HG03097 (cell line): ENCODE measurements at regions not wholly inside any gene's neighbourhood (a gene's known extent, or its start where the extent isn't known, plus 50 kb on each side); places are given as distances from the start of the nearest gene placed in this dataset.
"Not testable (repeated sequence)": the region's sequence is repeated elsewhere in the genome, so short reads cannot be mapped to it uniquely, and the experiment has no call there.

ENCODE experiments used
- ATAC-seq: cut with Tn5 transposase; IDR thresholded peaks from one replicate; pipeline ENCODE4 v1.9.1; 2021; ENCODE audit not compliant: unreplicated experiment, low FRiP score

GRCh38 chr1:157272729-157273524, 134.7 kb upstream of the ETV3 start:
- ATAC-seq: no peak

GRCh38 chr1:157272264-157272663, 134.1 kb upstream of the ETV3 start:
- ATAC-seq: no peak

GRCh38 chr1:157270705-157271274, 132.6 kb upstream of the ETV3 start:
- ATAC-seq: no peak

- peak; percentile 68 for ATAC-seq
Measured at GRCh38 chr1:157269656-157270375, 131.6 kb upstream of the ETV3 start.

- ATAC-seq: no peak
Measured at GRCh38 chr1:157262891-157263290, 124.7 kb upstream of the ETV3 start.

- ATAC-seq: no peak
Measured at GRCh38 chr1:157262422-157262821, 124.2 kb upstream of the ETV3 start.

GRCh38 chr1:157255891-157256290, 117.7 kb upstream of the ETV3 start:
- not testable (repeated sequence) for ATAC-seq

GRCh38 chr1:157254183-157254582, 116.0 kb upstream of the ETV3 start:
- not testable (repeated sequence) for ATAC-seq

- no peak for ATAC-seq
Measured at GRCh38 chr1:157252473-157252872, 114.3 kb upstream of the ETV3 start.

GRCh38 chr1:157249739-157250138, 111.5 kb upstream of the ETV3 start:
- no peak for ATAC-seq

- no peak for ATAC-seq
Measured at GRCh38 chr1:157249326-157249725, 111.1 kb upstream of the ETV3 start.

- ATAC-seq: not testable (repeated sequence)
Measured at GRCh38 chr1:157247764-157248049, 109.5 kb upstream of the ETV3 start.

GRCh38 chr1:157247005-157247763, 109.0 kb upstream of the ETV3 start:
- ATAC-seq: no peak

GRCh38 chr1:157245823-157246222, 107.6 kb upstream of the ETV3 start:
- ATAC-seq: no peak

- no peak for ATAC-seq
Measured at GRCh38 chr1:157241185-157241538, 103.0 kb upstream of the ETV3 start.

GRCh38 chr1:157240495-157241184, 102.4 kb upstream of the ETV3 start:
- ATAC-seq: no peak

- ATAC-seq: no peak
Measured at GRCh38 chr1:157239936-157240335, 101.7 kb upstream of the ETV3 start.

GRCh38 chr1:157238585-157238984, 100.4 kb upstream of the ETV3 start:
- no peak for ATAC-seq

GRCh38 chr1:157237981-157238380, 99.8 kb upstream of the ETV3 start:
- no peak for ATAC-seq

GRCh38 chr1:157237522-157237921, 99.3 kb upstream of the ETV3 start:
- ATAC-seq: no peak

- ATAC-seq: no peak
Measured at GRCh38 chr1:157236072-157236471, 97.9 kb upstream of the ETV3 start.
